ENCODE measurements at regions not wholly inside any gene's neighbourhood (a gene's known extent, or its start where the extent isn't known, plus 50 kb on each side); places are given as distances from the start of the nearest gene placed in this dataset.
"Not testable (repeated sequence)": the region's sequence is repeated elsewhere in the genome, so short reads cannot be mapped to it uniquely, and the experiment has no call there.

- no peak for DNase-seq
These were observed 50.1 kb upstream of the ACSL4 start for GRCh38 chrX:109782994-109783700.

GRCh38 chrX:109783701-109784079 is 50.6 kb upstream of the ACSL4 start:
- no peak for DNase-seq

DNA sequence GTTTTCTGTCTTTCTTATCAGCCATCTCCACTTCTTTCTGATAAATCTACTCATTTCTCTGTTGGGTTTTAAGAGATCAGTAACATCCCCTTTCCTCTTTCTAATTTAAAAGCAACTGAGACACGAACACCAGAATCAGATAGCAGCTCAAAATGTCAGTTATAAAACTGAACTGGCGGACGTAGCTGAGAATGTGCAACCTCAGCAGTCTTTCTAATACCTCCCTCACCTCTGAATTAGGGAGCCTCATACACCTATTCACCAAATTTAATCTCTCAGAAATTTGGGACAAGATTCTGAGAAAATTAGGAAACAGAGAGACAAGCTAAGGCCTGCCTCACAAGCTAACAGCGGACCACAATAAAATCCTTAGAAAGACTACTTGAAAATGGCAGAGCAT is 52.0 kb upstream of the ACSL4 start:
- no peak for DNase-seq

DNA sequence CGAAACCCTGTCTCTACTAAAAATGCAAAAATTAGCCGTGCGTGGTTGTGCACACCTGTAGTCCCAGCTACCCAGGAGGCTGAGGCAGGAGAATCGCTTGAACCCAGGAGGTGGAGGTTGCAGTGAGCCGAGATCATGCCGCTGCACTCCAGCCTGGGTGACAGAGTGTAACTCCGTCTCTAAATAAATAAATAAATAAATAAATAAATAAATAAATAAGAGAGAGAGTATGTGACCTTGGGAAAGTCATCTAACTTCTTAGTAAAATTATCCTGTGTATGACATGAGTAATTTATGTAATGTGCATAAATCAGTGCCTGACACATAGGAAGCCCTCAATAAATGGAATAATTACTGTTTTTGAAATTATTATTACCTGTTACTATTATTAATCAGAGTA is 57.5 kb upstream of the ACSL4 start:
- not testable (repeated sequence) for DNase-seq

GRCh38 chrX:109793191-109793590 is 60.1 kb upstream of the ACSL4 start:
- DNase-seq: no peak

DNA sequence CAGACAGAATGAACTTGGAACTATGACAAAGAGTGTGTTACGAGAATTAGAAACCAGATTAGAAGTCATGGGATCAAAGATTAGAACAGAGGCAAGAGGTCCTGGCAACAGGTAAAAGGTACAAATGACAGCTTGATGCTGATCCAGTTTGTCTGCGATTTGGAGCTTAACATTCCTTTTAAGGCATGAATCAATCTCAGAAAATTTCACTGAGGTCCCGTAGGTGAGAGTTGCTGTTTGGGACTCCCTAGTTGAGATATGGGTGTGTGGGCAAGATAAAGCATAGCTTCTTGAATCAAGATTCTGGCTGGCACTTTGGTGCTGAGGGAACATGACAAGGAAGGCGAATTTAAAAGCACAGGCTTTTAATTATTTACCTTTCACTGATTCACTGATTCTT is 62.6 kb upstream of the ACSL4 start:
- no peak for DNase-seq

DNA sequence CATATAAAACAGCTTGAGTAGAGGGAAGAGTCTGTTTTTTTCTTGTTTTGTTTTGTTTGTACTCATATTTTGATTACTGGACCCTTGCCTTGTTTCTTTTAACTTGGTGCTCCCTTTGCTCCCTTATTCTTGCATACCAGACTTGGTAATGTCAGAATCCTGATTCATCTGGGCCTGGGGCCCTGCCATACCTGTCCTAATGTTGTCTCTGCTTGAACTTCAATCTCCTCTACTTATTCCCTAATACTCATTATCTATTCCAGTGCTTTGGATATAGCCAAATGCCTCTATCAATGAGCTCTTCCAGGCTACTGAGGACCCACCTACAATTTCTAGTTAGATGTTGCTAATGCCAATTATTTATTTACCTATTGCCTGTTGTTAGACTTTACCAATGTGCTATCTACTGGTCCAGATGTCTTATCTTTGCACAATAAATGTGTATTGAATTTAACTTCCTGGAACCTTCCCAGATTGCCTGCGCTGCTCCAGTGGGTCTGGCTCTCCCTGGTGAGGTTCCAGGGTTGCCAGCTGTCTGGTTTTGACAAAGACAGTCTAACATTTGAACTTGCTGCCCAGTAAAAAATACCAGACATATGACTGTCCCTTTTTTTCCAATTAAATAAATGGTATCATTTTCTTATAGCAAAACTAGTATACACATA is 64.4 kb upstream of the ACSL4 start:
- no peak for DNase-seq

DNA sequence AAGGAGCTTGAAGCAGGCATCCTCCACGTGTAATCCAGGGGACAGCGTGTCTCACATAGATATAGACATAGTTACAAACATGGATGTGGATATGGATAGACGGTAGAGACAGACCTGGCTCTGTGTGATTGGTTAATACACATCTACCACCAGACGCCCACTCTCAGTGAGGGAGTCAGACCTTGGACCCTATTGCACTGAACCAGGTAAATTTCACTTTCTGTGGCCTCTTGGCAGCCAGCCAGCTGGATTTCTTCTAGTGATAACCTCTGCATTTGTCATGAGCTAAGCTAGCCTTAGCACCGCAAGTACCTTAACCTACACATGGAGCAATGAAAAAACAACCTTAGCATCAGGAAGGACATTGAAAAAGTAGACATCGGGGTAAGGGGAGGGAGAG is 79.2 kb upstream of the ACSL4 start:
- DNase-seq: no peak

DNA sequence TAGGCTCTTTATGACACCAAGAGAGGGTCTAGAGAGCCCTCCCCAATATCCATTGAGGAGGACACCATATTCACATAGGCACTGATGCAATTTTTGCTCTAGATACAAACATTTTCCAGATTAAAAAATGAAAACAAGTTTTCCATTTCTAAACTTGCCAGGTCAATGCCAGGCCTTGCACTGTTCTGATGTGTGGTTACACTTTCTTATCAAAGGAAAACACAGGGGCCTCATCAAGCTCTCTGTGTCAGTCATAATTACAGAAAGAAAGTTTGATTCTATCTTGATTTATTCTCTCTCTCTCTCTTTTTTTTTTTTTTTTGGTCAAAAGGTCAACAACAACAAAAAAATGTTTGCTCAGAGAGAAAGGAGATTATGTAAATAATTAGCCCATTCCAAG is 80.2 kb upstream of the ACSL4 start:
- no peak for DNase-seq

- DNase-seq: no peak
These were observed 85.9 kb upstream of the ACSL4 start for GRCh38 chrX:109818976-109819375.

DNA sequence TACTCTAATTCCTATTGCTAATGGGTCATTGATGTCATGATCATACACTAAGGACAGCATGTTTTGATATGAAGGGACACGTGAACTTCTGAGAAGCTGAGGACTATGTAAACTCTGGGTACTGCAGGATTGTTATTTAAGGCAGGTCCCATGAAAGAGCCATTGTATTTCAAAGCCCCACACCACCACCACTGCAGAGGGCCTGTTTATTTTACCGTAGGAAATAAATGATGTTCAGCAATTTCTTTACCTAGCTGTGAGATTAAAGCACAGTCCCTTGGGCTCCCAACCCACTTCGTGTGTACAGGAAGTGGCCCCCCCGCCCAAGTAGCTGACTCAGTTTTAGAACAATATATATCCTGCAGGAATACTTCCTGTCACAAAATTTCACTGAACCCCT is 89.8 kb upstream of the ACSL4 start:
- no peak for DNase-seq

DNA sequence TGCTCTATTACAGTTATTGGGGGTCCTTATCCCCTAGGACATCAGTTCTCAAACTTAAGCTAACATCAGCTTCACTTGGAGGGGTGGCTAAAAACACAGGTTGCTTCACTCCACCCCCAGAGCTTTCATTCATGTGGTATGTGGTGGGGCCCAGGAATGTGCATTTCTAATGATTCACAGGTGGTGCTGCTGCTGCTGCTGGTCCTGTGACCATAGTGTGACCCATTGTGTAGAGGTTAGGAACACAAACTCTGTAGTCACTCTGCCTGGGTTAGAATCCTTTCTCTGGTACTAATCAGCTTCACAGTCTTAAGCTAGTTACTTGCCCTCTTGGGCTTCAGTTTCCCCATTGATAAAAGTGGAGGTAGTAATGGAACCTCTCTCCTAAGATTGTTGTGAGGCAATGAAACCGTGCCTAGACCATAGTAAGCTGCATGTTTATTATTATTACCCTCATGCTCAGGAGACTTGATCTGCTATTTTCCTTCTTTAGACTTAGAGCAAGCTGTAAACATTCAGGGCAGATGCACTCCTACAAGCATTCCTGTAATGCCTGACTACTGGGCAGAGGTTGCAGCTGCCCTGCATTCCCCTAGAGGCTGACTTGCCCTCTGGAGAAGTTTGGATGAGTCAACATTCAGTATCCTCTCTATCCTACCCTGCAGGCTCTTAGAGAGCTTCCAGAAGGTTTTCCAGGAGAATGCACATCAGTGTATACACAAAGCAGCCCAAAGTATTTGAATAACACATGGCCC is 94.1 kb upstream of the ACSL4 start:
- DNase-seq: no peak

GRCh38 chrX:109827772-109828171 is 94.7 kb upstream of the ACSL4 start:
- no peak for DNase-seq

- DNase-seq: no peak
These were observed 97.2 kb upstream of the ACSL4 start for GRCh38 chrX:109830157-109830703.

GRCh38 chrX:109830704-109831206 is 97.7 kb upstream of the ACSL4 start:
- DNase-seq: no peak

- DNase-seq: no peak
These were observed 98.4 kb upstream of the ACSL4 start for GRCh38 chrX:109831326-109831985.

GRCh38 chrX:109839694-109840567 is 106.9 kb upstream of the ACSL4 start:
- DNase-seq: no peak

DNA sequence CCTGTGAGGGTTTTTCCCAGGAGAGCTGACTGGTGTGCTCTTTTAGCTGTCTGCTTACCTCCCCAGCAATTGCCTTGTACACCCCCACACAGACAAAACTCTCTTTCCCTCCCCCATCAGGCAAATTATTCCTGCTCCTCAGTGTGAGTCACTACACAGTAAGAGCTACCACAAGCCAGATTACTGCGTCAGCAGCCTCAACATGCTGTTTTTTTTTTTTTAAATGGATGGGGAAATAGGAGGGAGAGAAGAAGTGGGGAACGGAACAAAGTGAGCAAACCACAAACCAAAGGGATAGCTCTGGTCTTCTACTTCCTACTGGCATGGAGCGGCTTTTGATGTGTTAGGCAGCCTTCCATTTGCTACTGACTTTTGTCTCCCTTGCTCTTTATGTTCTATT is 107.5 kb upstream of the ACSL4 start:
- DNase-seq: no peak

GRCh38 chrX:109841257-109841656 is 108.2 kb upstream of the ACSL4 start:
- no peak for DNase-seq

DNA sequence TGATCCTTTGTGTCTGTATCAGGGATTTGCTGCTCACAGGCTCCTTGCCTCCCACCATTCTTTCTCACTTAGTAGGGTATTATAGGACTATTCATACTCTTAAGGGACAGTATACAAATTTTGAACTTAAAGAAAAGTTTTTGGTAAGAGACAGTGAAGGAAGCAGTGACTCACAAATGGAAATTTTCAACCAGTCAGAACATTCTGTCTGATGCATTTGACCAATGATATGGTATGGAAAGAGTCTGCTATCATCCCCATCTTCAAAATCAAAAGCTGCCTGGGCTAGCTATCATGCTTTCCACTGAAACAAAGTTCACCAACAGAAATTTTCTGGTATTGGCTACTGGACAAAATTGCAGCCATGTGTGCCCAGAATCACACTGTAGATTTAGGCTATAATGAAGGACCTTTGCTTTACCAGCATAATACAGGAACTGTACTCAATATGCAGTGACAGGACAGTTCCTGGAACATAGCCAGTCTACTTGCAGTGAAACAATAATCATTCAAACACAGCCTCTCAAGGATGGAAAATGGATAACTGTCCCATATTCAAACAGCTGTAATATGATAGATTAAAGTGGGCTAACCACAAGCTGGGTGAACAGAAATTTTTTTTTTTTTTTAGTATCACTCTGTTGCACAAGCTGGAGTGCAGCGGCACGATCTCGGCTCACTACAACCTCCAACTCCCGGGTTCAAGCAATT is 109.0 kb upstream of the ACSL4 start:
- DNase-seq: no peak

DNA sequence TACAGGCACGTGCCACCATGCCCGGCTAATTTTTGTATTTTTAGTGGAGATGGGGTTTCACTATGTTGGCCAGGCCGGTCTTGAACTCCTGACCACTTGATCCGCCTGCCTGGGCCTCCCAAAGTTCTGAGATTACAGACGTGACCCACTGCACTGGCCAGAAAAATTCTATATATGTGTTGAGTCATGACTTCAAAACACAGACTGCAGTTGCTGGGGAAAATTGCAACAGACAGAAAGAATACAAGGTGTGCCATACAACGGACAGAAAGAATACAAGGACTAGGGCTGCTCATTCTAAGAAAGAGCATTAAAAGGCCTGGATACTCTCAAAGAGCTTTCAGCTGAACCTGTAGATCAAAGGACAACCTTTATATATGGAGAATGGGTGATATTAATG is 109.6 kb upstream of the ACSL4 start:
- DNase-seq: no peak
